DND-41 (cell line): ENCODE measurements at regions not wholly inside any gene's neighbourhood (a gene's known extent, or its start where the extent isn't known, plus 50 kb on each side); places are given as distances from the start of the nearest gene placed in this dataset.

Experiments used
- EZH2 ChIP-seq: IDR thresholded peaks from 3 replicates; pipeline ENCODE4 v1.6.1; 2012; ENCODE audit warnings: borderline replicate concordance, low read depth, mild to moderate bottlenecking, moderate library complexity, low read length, inconsistent platforms; ENCODE audit not compliant: severe bottlenecking
- TF ChIP-seq, protein P1 (sequence below): IDR thresholded peaks from 2 replicates; pipeline ENCODE4 v1.5.1; 2012; ENCODE audit warnings: borderline replicate concordance, low read length, moderate library complexity, mild to moderate bottlenecking; ENCODE audit not compliant: poor library complexity, severe bottlenecking; ENCODE audit errors: extremely low read depth

GRCh38 chr10:121189066-121189465, 337.9 kb downstream of the WDR11 start:
- TF ChIP-seq, protein P1, sequence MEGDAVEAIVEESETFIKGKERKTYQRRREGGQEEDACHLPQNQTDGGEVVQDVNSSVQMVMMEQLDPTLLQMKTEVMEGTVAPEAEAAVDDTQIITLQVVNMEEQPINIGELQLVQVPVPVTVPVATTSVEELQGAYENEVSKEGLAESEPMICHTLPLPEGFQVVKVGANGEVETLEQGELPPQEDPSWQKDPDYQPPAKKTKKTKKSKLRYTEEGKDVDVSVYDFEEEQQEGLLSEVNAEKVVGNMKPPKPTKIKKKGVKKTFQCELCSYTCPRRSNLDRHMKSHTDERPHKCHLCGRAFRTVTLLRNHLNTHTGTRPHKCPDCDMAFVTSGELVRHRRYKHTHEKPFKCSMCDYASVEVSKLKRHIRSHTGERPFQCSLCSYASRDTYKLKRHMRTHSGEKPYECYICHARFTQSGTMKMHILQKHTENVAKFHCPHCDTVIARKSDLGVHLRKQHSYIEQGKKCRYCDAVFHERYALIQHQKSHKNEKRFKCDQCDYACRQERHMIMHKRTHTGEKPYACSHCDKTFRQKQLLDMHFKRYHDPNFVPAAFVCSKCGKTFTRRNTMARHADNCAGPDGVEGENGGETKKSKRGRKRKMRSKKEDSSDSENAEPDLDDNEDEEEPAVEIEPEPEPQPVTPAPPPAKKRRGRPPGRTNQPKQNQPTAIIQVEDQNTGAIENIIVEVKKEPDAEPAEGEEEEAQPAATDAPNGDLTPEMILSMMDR: no peak
- no peak for TF ChIP-seq EZH2
